K562 (cell line): ENCODE measurements at regions not wholly inside any gene's neighbourhood (a gene's known extent, or its start where the extent isn't known, plus 50 kb on each side); places are given as distances from the start of the nearest gene placed in this dataset.

Source experiments
- ATAC-seq: fragments of 200-7000 bp; cut with Tn5 transposase; 3 replicates; pipeline ENCODE4 v1.9.1; 2020; ENCODE audit warnings: moderate library complexity
- BruUV-seq: library from RNA; stranded (reverse); fragments of 400-500 nt; replicated peaks from 2 replicates; lab custom pipeline; 2021; lab: Mats Ljungman, UMichigan
- CTCF ChIA-PET: fragments of 300-600 bp; formaldehyde crosslinking; extraction: SDS; loops from one replicate; lab custom pipeline; 2021; ENCODE audit warnings: low intra/inter-chr PET ratio; lab: Yijun Ruan, JAX
- POLR2A ChIA-PET: fragments of 300-600, 350-650 bp; sonication (Branson Sonifier 250); formaldehyde crosslinking; extraction: SDS; loops from one replicate; lab custom pipeline; 2021; ENCODE audit warnings: antibody characterized with exemption, inconsistent platforms; lab: Yijun Ruan, JAX
- DNase-seq, 4 experiments: peaks; one replicate each; pipeline versions ENCODE4 v3.0.0 to v3.0.0-alpha.2; 2011 to 2018; ENCODE audit warnings: low spot score in 3 of 4, mixed read lengths in 3 of 4; ENCODE audit errors: extremely low read depth in 1 of 4
- FAIRE-seq: peaks from 2 replicates; lab custom pipeline; 2011; peaks lifted over from hg19 to GRCh38; lab: Jason Lieb, UNC
- H2AFZ ChIP-seq: 2 replicates; pipeline ENCODE4 v1.6.0; 2011; ENCODE audit warnings: low read depth, low read length, control low read depth, inconsistent platforms
- H3K27ac ChIP-seq: fragments of 200-600 bp; 3 replicates; pipeline ENCODE4 v1.8.0; 2011; ENCODE audit warnings: low read depth, mild to moderate bottlenecking, control low read depth, inconsistent platforms, low read length, moderate library complexity, mixed read lengths; ENCODE audit errors: extremely low read depth
- H3K27me3 ChIP-seq, 2 experiments: fragments of 300-600 bp in 1 of 2; 2 replicates in 1 of 2; 3 replicates in 1 of 2; pipeline versions ENCODE4 v1.6.0 to v1.8.0; 2011; ENCODE audit warnings: inconsistent platforms in 2 of 2, low read length in 2 of 2, mild to moderate bottlenecking in 1 of 2, mixed read lengths in 1 of 2, moderate library complexity in 1 of 2; ENCODE audit not compliant: control insufficient read depth in 2 of 2, insufficient read depth in 2 of 2
- H3K36me3 ChIP-seq: fragments of 300-600 bp; 3 replicates; pipeline ENCODE4 v1.8.0; 2011; ENCODE audit warnings: mild to moderate bottlenecking, low read length, inconsistent platforms; ENCODE audit not compliant: control insufficient read depth, insufficient read depth
- H3K4me1 ChIP-seq, 2 experiments: fragments of 200-600 bp in 1 of 2; replicated peaks in 1 of 2; 2 replicates in 1 of 2; 3 replicates in 1 of 2; pipeline versions ENCODE4 v1.5.1 to v1.8.0; 2011; ENCODE audit warnings: inconsistent platforms in 2 of 2, low read length in 2 of 2, mild to moderate bottlenecking in 1 of 2, mixed read lengths in 1 of 2, moderate library complexity in 1 of 2; ENCODE audit not compliant: control insufficient read depth in 2 of 2, insufficient read depth in 2 of 2
- H3K4me2 ChIP-seq: 2 replicates; pipeline ENCODE4 v1.6.1; 2011; ENCODE audit warnings: low read length, control low read depth, inconsistent platforms, mixed read lengths; ENCODE audit not compliant: insufficient read depth
- H3K4me3 ChIP-seq: fragments of 200-600 bp; sonication (generic), shearing (Covaris generic); 2 replicates; pipeline ENCODE4 v1.5.1; 2016; ENCODE audit warnings: control low read depth, inconsistent platforms
- H3K79me2 ChIP-seq: fragments of 200-600 bp; 3 replicates; pipeline ENCODE4 v1.8.0; 2011; ENCODE audit warnings: low read length, inconsistent platforms; ENCODE audit not compliant: control insufficient read depth, insufficient read depth
- H3K9ac ChIP-seq, 2 experiments: 2 replicates each; pipeline versions ENCODE4 v1.6.0 to v1.6.1; 2011; ENCODE audit warnings: low read depth in 2 of 2, low read length in 2 of 2, control low read depth in 1 of 2, inconsistent platforms in 1 of 2, mild to moderate bottlenecking in 1 of 2, mixed read lengths in 1 of 2; ENCODE audit not compliant: insufficient read depth in 1 of 2
- H3K9me1 ChIP-seq: one replicate; pipeline ENCODE4 v1.6.0; 2011; ENCODE audit warnings: inconsistent platforms, mild to moderate bottlenecking, low read length, moderate library complexity; ENCODE audit not compliant: control insufficient read depth, insufficient read depth
- H3K9me3 ChIP-seq: replicated peaks from 2 replicates; pipeline ENCODE4 v1.5.1; 2011; ENCODE audit warnings: low read depth, low read length, inconsistent platforms; ENCODE audit not compliant: control insufficient read depth, insufficient read depth
- H4K20me1 ChIP-seq: replicated peaks from 2 replicates; pipeline ENCODE4 v1.6.1; 2011; ENCODE audit warnings: low read length, inconsistent platforms, mixed read lengths; ENCODE audit not compliant: control insufficient read depth, insufficient read depth
- BCLAF1 ChIP-seq, 2 experiments: fragments of 450-650 bp in 1 of 2; IDR thresholded peaks; 2 replicates each; pipeline ENCODE4 v1.6.1; 2011 to 2017; ENCODE audit warnings: low read depth in 2 of 2, antibody characterized with exemption in 1 of 2, borderline replicate concordance in 1 of 2, low read length in 1 of 2, mild to moderate bottlenecking in 1 of 2, mixed read lengths in 1 of 2; ENCODE audit not compliant: control insufficient read depth in 1 of 2
- CREBBP ChIP-seq: IDR thresholded peaks from one replicate; pipeline ENCODE4 v1.6.1; 2012; ENCODE audit warnings: low read depth, mild to moderate bottlenecking, control low read depth, inconsistent platforms, low read length
- EHMT2 ChIP-seq: fragments of 450-650 bp; IDR thresholded peaks from 2 replicates; pipeline ENCODE4 v1.6.1; 2018; ENCODE audit warnings: antibody characterized with exemption
- ELF4 ChIP-seq: fragments of 450-650 bp; formaldehyde crosslinking; IDR thresholded peaks from 2 replicates; pipeline ENCODE4 v1.4.0; 2022; ENCODE audit warnings: missing genetic modification characterization
- MYC ChIP-seq, 2 experiments: fragments of 250-450 bp in 1 of 2; sonication (Bioruptor Pico) in 1 of 2; IDR thresholded peaks; 2 replicates each; pipeline versions ENCODE4 v1.5.1 to v1.6.1; 2012 to 2021; ENCODE audit warnings: low read depth in 2 of 2, borderline replicate concordance in 1 of 2, improper control_type of control experiment in 1 of 2, low read length in 1 of 2, mild to moderate bottlenecking in 1 of 2, moderate library complexity in 1 of 2
- MYNN ChIP-seq, 2 experiments: sonication (generic); formaldehyde crosslinking in 1 of 2; IDR thresholded peaks; 2 replicates each; pipeline versions ENCODE4 v1.5.0 to v1.6.1; 2016 to 2020; ENCODE audit warnings: antibody characterized with exemption in 1 of 2, missing genetic modification reagents in 1 of 2
- NFE2L1 ChIP-seq: fragments of 450-650 bp; IDR thresholded peaks from 2 replicates; pipeline ENCODE4 v1.6.1; 2016; ENCODE audit warnings: missing genetic modification characterization, low read depth, mild to moderate bottlenecking, missing compliant biosample characterization, moderate library complexity, borderline replicate concordance
- PCBP1 ChIP-seq: fragments of 200-400 bp; formaldehyde crosslinking; IDR thresholded peaks from 2 replicates; pipeline ENCODE4 v1.6.1; 2018; ENCODE audit warnings: mild to moderate bottlenecking, low read depth, low read length; ENCODE audit not compliant: poor library complexity, severe bottlenecking
- PPARD ChIP-seq: fragments of 250-450 bp; sonication (Bioruptor Pico); IDR thresholded peaks from 2 replicates; pipeline ENCODE4 v1.8.0; 2022; ENCODE audit warnings: inconsistent platforms, mild to moderate bottlenecking, moderate library complexity
- SMAD4 ChIP-seq: fragments of 250-450 bp; sonication (Bioruptor Pico); conservative IDR thresholded peaks from 2 replicates; pipeline ENCODE4 v1.8.0; 2021; ENCODE audit warnings: inconsistent platforms, mild to moderate bottlenecking, moderate library complexity
- TCF15 ChIP-seq: fragments of 250-450 bp; sonication (Bioruptor Pico); IDR thresholded peaks from 2 replicates; pipeline ENCODE4 v1.8.0; 2022; ENCODE audit warnings: moderate library complexity, mild to moderate bottlenecking, inconsistent platforms
- ZFP1 ChIP-seq: fragments of 450-650 bp; formaldehyde crosslinking; IDR thresholded peaks from 2 replicates; pipeline ENCODE4 v1.4.0; 2020; ENCODE audit warnings: mild to moderate bottlenecking, mixed read lengths
- ZKSCAN8 ChIP-seq: fragments of 200-800 bp; sonication (Bioruptor generic); IDR thresholded peaks from 2 replicates; pipeline ENCODE4 v1.6.1; 2016; ENCODE audit warnings: missing genetic modification characterization, missing compliant biosample characterization
- WGBS: fragments of 100-300 bp; shearing (Covaris generic); methylation state at CpG from one replicate; pipeline ENCODE4 v1.1.6; 2016; ENCODE audit warnings: low coverage, mixed read lengths; ENCODE audit not compliant: insufficient coverage; ENCODE audit errors: missing lambda C conversion rate; 5-methylcytosine and 5-hydroxymethylcytosine counted together
- in situ Hi-C: fragments of 300-500 bp; cut with MboI; formaldehyde crosslinking; loops from 4 replicates; pipeline ENCODE4 v1.15.0; 2018; ENCODE audit warnings: inconsistent platforms, mixed read lengths
- intact Hi-C: fragments of 100-400 bp; cut with micrococcal nuclease; formaldehyde crosslinking; loops from 2 replicates; pipeline ENCODE4 v1.14.2; 2022

- intact Hi-C loops (no loop called here), in situ Hi-C loops (no loop called here)
- no peak overlapping the region for H3K4me2 ChIP-seq
- no peak for FAIRE-seq
- no peaks in the 10 kb centered on the region for H3K36me3 ChIP-seq
- H3K27ac ChIP-seq: no peak overlapping the region
- no peak overlapping the region for H2AFZ ChIP-seq
- ChIA-PET POLR2A (no interaction called here), CTCF (no interaction called here)
- H3K27me3 ChIP-seq: peaks cover 0 to 5% of the 10 kb centered on the region in 2 experiments; a peak in 1 of 5 replicates
- H4K20me1 ChIP-seq: no peaks in the 10 kb centered on the region
- H3K9me3 ChIP-seq: no peaks in the 10 kb centered on the region
- no peaks in the 10 kb centered on the region for H3K9me1 ChIP-seq
- WGBS: 0% methylated on average over 1 of the region's 1 CpG
- BruUV-seq: no TSS peak
- no peak for ATAC-seq
- no peak overlapping the region for H3K4me3 ChIP-seq
- no peak overlapping the region for H3K9ac ChIP-seq
- no peaks in the 10 kb centered on the region for H3K79me2 ChIP-seq
- DNase-seq: no peak
- peak; percentile 54; the same call in 1 of the 2 replicates for TF ChIP-seq ZFP1 (CRISPR knock-in tag)
- TF ChIP-seq NFE2L1: no peak
- no peaks in the 10 kb centered on the region for H3K4me1 ChIP-seq
Measured at GRCh38 chr2:102939207-102939606, 177.4 kb downstream of the TMEM182 start.

- H3K36me3 ChIP-seq: no peaks in the 10 kb centered on the region
- ATAC-seq (no peak), FAIRE-seq (no peak), DNase-seq (no peak)
- CTCF ChIA-PET: no interaction called here
- 0% methylated on average over 3 of the region's 3 CpGs for WGBS
- no peaks in the 10 kb centered on the region for H3K79me2 ChIP-seq
- H3K9me3 ChIP-seq: no peaks in the 10 kb centered on the region
- no peaks in the 10 kb centered on the region for H3K4me1 ChIP-seq
- BruUV-seq: no TSS peak
- H3K9ac ChIP-seq: no peak overlapping the region
- in situ Hi-C loops (no loop called here), intact Hi-C loops (no loop called here)
- no peak overlapping the region for H3K4me3 ChIP-seq
- H3K27me3 ChIP-seq: no peaks in the 10 kb centered on the region
- no peak overlapping the region for H2AFZ ChIP-seq
- no peaks in the 10 kb centered on the region for H4K20me1 ChIP-seq
- POLR2A ChIA-PET: no interaction called here
- H3K9me1 ChIP-seq: no peaks in the 10 kb centered on the region
- no peak overlapping the region for H3K4me2 ChIP-seq
- no peak overlapping the region for H3K27ac ChIP-seq
- TF ChIP-seq MYNN (IDR thresholded peaks at IDR 0.05) (no peak), MYNN (CRISPR knock-in tag; IDR thresholded peaks at IDR 0.05) (no peak), PCBP1 (no peak), SMAD4 (CRISPR knock-in tag) (no peak), MYC (IDR thresholded peaks at IDR 0.05; ENCODE audit: low read depth, low read length) (no peak), MYC (CRISPR knock-in tag; IDR thresholded peaks at IDR 0.05; ENCODE audit: borderline replicate concordance, low read depth) (no peak), EHMT2 (no peak), TCF15 (CRISPR knock-in tag) (no peak), ELF4 (CRISPR knock-in tag) (no peak), ZKSCAN8 (CRISPR knock-in tag) (no peak), CREBBP (no peak), PPARD (no peak), BCLAF1 (IDR thresholded peaks at IDR 0.05; ENCODE audit: borderline replicate concordance in 1 of 2, control insufficient read depth in 1 of 2, low read depth in 2 of 2, low read length in 1 of 2) (no peak)
Measured at GRCh38 chr2:102940684-102941083, 178.9 kb downstream of the TMEM182 start.
